ENCODE measurements at regions not wholly inside any gene's neighbourhood (a gene's known extent, or its start where the extent isn't known, plus 50 kb on each side); places are given as distances from the start of the nearest gene placed in this dataset.
"Not testable (repeated sequence)": the region's sequence is repeated elsewhere in the genome, so short reads cannot be mapped to it uniquely, and the experiment has no call there.

GRCh38 chr14:105881021-105881930, 354.9 kb downstream of the TMEM121 start:
- no peak for TF ChIP-seq CTCF (IDR thresholded peaks at IDR 0.05; ENCODE audit: insufficient read depth, low read depth, low read length, missing control alignments)
- no peak for DNase-seq (ENCODE audit: low read depth)
- no peak overlapping the region for H3K4me3 ChIP-seq (ENCODE audit: low read depth, low read length)

GRCh38 chr14:105882011-105882410, 355.6 kb downstream of the TMEM121 start:
- DNase-seq (ENCODE audit: low read depth); H3K4me3 ChIP-seq (ENCODE audit: low read depth, low read length): not testable (repeated sequence)

GRCh38 chr14:105882626-105883025, 356.2 kb downstream of the TMEM121 start:
- DNase-seq (ENCODE audit: low read depth): no peak
- no peak overlapping the region for H3K4me3 ChIP-seq (ENCODE audit: low read depth, low read length)
- TF ChIP-seq CTCF (IDR thresholded peaks at IDR 0.05; ENCODE audit: insufficient read depth, low read depth, low read length, missing control alignments): no peak

- no peak for DNase-seq (ENCODE audit: low read depth)
- H3K4me3 ChIP-seq (ENCODE audit: low read depth, low read length): no peak overlapping the region
- no peak for TF ChIP-seq CTCF (IDR thresholded peaks at IDR 0.05; ENCODE audit: insufficient read depth, low read depth, low read length, missing control alignments)
Measured at GRCh38 chr14:105883066-105884005, 357.0 kb downstream of the TMEM121 start.

DNA sequence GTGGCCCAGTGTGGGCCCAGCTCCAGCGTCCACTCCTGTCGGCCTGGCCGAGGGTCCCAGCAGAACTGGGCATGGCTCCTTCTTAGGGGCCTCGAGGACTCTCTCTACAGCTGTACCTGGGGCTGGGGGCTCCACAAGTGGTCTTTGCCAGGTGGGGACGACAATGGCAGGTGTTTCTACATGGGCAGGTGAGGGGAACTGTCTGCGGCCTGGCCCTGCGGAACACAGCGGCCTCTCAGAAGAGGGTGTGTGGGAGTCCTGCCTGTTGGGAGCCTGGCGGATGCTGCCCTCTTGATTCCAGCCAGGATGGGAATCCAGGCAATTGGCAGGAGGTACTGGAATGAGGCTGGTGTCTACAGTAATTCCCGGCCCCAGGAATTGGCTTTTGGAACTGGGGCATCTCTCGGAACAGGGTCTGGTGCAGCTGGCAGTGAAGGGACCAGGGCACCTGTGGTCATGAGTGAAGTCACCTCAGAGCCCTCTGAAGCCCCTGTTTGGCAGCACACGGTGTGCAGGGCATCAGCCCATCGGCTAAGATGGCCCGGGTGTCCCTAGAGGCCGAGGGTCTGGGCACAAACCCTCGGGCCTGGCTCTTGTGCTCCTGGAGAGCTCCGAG, 357.9 kb downstream of the TMEM121 start:
- not testable (repeated sequence) for DNase-seq (ENCODE audit: low read depth); H3K4me3 ChIP-seq (ENCODE audit: low read depth, low read length)

DNA sequence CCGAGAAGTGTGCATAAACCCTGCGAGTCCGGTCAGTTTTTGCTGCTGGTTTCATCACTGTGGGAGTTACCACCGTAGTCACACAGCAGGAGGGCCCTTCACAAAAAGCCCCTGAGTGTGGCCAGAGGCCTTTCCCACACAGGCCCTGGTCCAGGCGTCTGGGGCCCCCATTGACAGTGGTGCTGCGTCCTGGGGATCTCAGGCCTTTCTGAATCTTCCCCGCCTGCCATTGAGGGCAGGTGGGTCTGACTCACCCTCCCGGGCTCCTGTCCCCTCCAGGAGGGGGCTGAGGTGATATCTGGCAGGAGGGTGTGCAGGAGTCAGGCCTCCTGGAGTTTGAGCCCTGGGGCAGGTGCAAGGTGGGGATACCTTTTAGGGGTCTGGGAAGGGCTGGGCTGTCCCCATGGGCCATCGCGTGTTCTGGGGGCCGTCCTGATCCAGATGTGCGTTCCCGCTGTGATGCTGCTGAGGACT, 358.5 kb downstream of the TMEM121 start:
- no peak for TF ChIP-seq CTCF (IDR thresholded peaks at IDR 0.05; ENCODE audit: insufficient read depth, low read depth, low read length, missing control alignments)
- DNase-seq (ENCODE audit: low read depth): no peak

GRCh38 chr14:105885561-105886320, 359.4 kb downstream of the TMEM121 start:
- TF ChIP-seq CTCF (IDR thresholded peaks at IDR 0.05; ENCODE audit: insufficient read depth, low read depth, low read length, missing control alignments): no peak
- H3K4me3 ChIP-seq (ENCODE audit: low read depth, low read length): no peak overlapping the region
- DNase-seq (ENCODE audit: low read depth): no peak

More for the DNA sequence above, 358.5 kb downstream of the TMEM121 start:
- H3K4me3 ChIP-seq (ENCODE audit: low read depth, low read length): no peak overlapping the region

GRCh38 chr14:105886791-105887191, 360.4 kb downstream of the TMEM121 start:
- H3K4me3 ChIP-seq (ENCODE audit: low read depth, low read length); DNase-seq (ENCODE audit: low read depth): not testable (repeated sequence)
